GM23248 (cell line): ENCODE measurements at regions not wholly inside any gene's neighbourhood (a gene's known extent, or its start where the extent isn't known, plus 50 kb on each side); places are given as distances from the start of the nearest gene placed in this dataset.

Source experiments
- DNase-seq: peaks from one replicate; pipeline ENCODE4 v3.0.0-alpha.2; 2015
- H2AFZ ChIP-seq: fragments of 200-600 bp; sonication (generic); 2 replicates; pipeline ENCODE4 v1.6.1; 2016; ENCODE audit warnings: antibody characterized with exemption
- H3F3A ChIP-seq: fragments of 200-600 bp; sonication (generic); 2 replicates; pipeline ENCODE4 v1.6.1; 2016; ENCODE audit warnings: mild to moderate bottlenecking, antibody characterized with exemption, mixed run types; ENCODE audit not compliant: insufficient read depth
- H3K27ac ChIP-seq: fragments of 200-600 bp; sonication (generic); 2 replicates; pipeline ENCODE4 v1.5.1; 2016; ENCODE audit warnings: mild to moderate bottlenecking
- H3K27me3 ChIP-seq: fragments of 200-600 bp; sonication (generic); replicated peaks from 2 replicates; pipeline ENCODE4 v1.6.1; 2016; ENCODE audit warnings: mild to moderate bottlenecking; ENCODE audit not compliant: insufficient read depth
- H3K36me3 ChIP-seq: fragments of 200-600 bp; sonication (generic); 2 replicates; pipeline ENCODE4 v1.6.1; 2016; ENCODE audit warnings: low read depth, mild to moderate bottlenecking
- H3K4me1 ChIP-seq: fragments of 200-600 bp; sonication (generic); 2 replicates; pipeline ENCODE4 v1.6.1; 2016; ENCODE audit warnings: mild to moderate bottlenecking; ENCODE audit not compliant: insufficient read depth
- H3K4me2 ChIP-seq: fragments of 200-600 bp; sonication (generic); one replicate; pipeline ENCODE4 v1.6.1; 2016; ENCODE audit warnings: mild to moderate bottlenecking; ENCODE audit not compliant: unreplicated experiment
- H3K4me3 ChIP-seq: fragments of 200-600 bp; sonication (generic); 2 replicates; pipeline ENCODE4 v1.5.1; 2016; ENCODE audit warnings: mild to moderate bottlenecking
- H3K79me2 ChIP-seq: fragments of 200-600 bp; sonication (generic); 2 replicates; pipeline ENCODE4 v1.6.1; 2016; ENCODE audit warnings: mild to moderate bottlenecking; ENCODE audit not compliant: insufficient read depth
- H3K9ac ChIP-seq: fragments of 200-600 bp; sonication (generic); 2 replicates; pipeline ENCODE4 v1.6.1; 2016; ENCODE audit warnings: mild to moderate bottlenecking
- H3K9me2 ChIP-seq: fragments of 200-600 bp; sonication (generic); 2 replicates; pipeline ENCODE4 v1.6.1; 2016; ENCODE audit warnings: mixed run types, mild to moderate bottlenecking, moderate library complexity; ENCODE audit not compliant: insufficient read depth
- H3K9me3 ChIP-seq: fragments of 200-600 bp; sonication (generic); one replicate; pipeline ENCODE4 v1.6.1; 2017; ENCODE audit warnings: low read depth
- H4K20me1 ChIP-seq: fragments of 200-600 bp; sonication (generic); 2 replicates; pipeline ENCODE4 v1.6.0; 2016; ENCODE audit not compliant: insufficient read depth
- EZH2 ChIP-seq: fragments of 200-600 bp; sonication (generic); IDR thresholded peaks from 2 replicates; pipeline ENCODE4 v1.6.1; 2018; ENCODE audit warnings: antibody characterized with exemption, mild to moderate bottlenecking; ENCODE audit not compliant: insufficient read depth, poor library complexity, severe bottlenecking
- EZH2phosphoT487 ChIP-seq: fragments of 200-600 bp; sonication (generic); IDR thresholded peaks from 2 replicates; pipeline ENCODE4 v1.6.1; 2018; ENCODE audit warnings: antibody characterized with exemption, moderate library complexity, mild to moderate bottlenecking, low read depth; ENCODE audit not compliant: insufficient read depth
- WGBS, 2 experiments: methylation state at CpG; one replicate each; pipeline ENCODE4 v1.1.6; 2015 to 2017; ENCODE audit warnings: low lambda C conversion rate in 2 of 2, low coverage in 1 of 2; ENCODE audit errors: missing lambda C conversion rate in 2 of 2; 5-methylcytosine and 5-hydroxymethylcytosine counted together
- in situ Hi-C: fragments of 300-500 bp; cut with MboI; formaldehyde crosslinking; loops from 2 replicates; pipeline ENCODE4 v1.15.0; 2020

GRCh38 chr3:177816667-177817208, 619.5 kb upstream of the TBL1XR1 start:
- Histone ChIP-seq H3K4me3 (no peak overlapping the region), H3K4me2 (no peak overlapping the region), H3K9ac (no peak overlapping the region), H3K9me2 (no peaks in the 10 kb centered on the region), H3K79me2 (no peaks in the 10 kb centered on the region), H3K36me3 (no peaks in the 10 kb centered on the region), H4K20me1 (no peaks in the 10 kb centered on the region), H3K4me1 (peaks cover 12% of the 10 kb centered on the region), H3K27ac (no peak overlapping the region), H3F3A (0 out of 2 replicates have a peak, but pooled peaks cover 9% of the 10 kb centered on the region), H3K9me3 (no peaks in the 10 kb centered on the region), H3K27me3 (0 out of 2 replicates have a peak, but pooled peaks cover 10% of the 10 kb centered on the region), H2AFZ (peak overlapping the region; percentile 38; the same call in 1 of the 2 replicates)
- peak; percentile 55 for DNase-seq
- in situ Hi-C loops, result loop anchor here (10.0 kb wide), 1 partner anchor 508 kb away; no protein-coding TSS in a partner anchor
- 7 to 9% methylated on average over 6 of the region's 6 CpGs for WGBS, 2 experiments
- TF ChIP-seq EZH2 (no peak), EZH2phosphoT487 (no peak)

GRCh38 chr3:177817751-177818150, 620.5 kb upstream of the TBL1XR1 start:
- Histone ChIP-seq H3K4me1 (peaks cover 12% of the 10 kb centered on the region), H3F3A (0 out of 2 replicates have a peak, but pooled peaks cover 9% of the 10 kb centered on the region), H3K4me2 (no peak overlapping the region), H3K9me2 (no peaks in the 10 kb centered on the region), H3K27me3 (0 out of 2 replicates have a peak, but pooled peaks cover 14% of the 10 kb centered on the region), H3K27ac (no peak overlapping the region), H3K79me2 (no peaks in the 10 kb centered on the region), H4K20me1 (no peaks in the 10 kb centered on the region), H3K9ac (no peak overlapping the region), H3K9me3 (no peaks in the 10 kb centered on the region), H3K4me3 (no peak overlapping the region), H3K36me3 (no peaks in the 10 kb centered on the region), H2AFZ (no peak overlapping the region)
- no peak for TF ChIP-seq EZH2
- no peak for TF ChIP-seq EZH2phosphoT487
- no peak for DNase-seq
- 19 to 27% methylated on average over 2 of the region's 2 CpGs for WGBS, 2 experiments
- in situ Hi-C loops, result loop anchor here (10.0 kb wide), 1 partner anchor 507 kb away; no protein-coding TSS in a partner anchor

DNA sequence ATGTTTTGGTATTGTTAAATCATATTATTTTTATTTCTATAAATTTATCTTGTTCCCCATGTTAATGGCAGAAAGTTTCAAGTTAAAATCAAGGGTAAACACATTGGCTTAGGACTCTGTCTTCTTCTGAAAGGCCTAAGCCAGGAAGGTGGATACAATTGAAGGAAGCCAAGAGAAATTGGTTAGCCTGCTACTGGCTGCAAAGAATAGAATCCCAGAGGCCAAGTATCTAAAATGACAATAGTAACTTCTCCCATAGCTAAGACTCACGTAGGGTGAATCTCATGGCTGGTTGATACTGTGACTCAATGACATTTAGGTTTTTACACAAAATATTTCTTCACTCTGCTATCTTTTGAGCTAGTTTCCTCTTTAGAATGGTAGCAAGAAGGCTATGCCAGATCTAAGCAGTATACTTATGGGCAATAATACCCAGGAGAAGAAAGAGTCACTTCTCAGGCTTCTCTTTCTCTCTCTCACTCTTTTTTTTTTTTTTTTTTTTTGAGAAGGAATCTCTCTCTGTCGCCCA, 621.5 kb upstream of the TBL1XR1 start:
- H3K9ac ChIP-seq, result no peak overlapping the region
- H3K4me3 ChIP-seq, result no peak overlapping the region
- peaks cover 9% of the 10 kb centered on the region; the same call in 1 of the 2 replicates for H3F3A ChIP-seq
- in situ Hi-C loops, result loop anchor here (10.0 kb wide), 1 partner anchor 506 kb away; no protein-coding TSS in a partner anchor
- no peak overlapping the region for H3K4me2 ChIP-seq
- no peak overlapping the region for H2AFZ ChIP-seq
- no peaks in the 10 kb centered on the region for H3K79me2 ChIP-seq
- peaks cover 12% of the 10 kb centered on the region for H3K4me1 ChIP-seq
- no peaks in the 10 kb centered on the region for H3K9me3 ChIP-seq
- DNase-seq, result no peak
- no peaks in the 10 kb centered on the region for H3K9me2 ChIP-seq
- no peaks in the 10 kb centered on the region for H4K20me1 ChIP-seq
- H3K36me3 ChIP-seq, result no peaks in the 10 kb centered on the region
- 0 out of 2 replicates have a peak, but pooled peaks cover 17% of the 10 kb centered on the region for H3K27me3 ChIP-seq
- 89 to 100% methylated on average over 1 to 2 of the region's 2 CpGs for WGBS, 2 experiments
- H3K27ac ChIP-seq, result no peak overlapping the region
- TF ChIP-seq EZH2phosphoT487, result no peak

DNA sequence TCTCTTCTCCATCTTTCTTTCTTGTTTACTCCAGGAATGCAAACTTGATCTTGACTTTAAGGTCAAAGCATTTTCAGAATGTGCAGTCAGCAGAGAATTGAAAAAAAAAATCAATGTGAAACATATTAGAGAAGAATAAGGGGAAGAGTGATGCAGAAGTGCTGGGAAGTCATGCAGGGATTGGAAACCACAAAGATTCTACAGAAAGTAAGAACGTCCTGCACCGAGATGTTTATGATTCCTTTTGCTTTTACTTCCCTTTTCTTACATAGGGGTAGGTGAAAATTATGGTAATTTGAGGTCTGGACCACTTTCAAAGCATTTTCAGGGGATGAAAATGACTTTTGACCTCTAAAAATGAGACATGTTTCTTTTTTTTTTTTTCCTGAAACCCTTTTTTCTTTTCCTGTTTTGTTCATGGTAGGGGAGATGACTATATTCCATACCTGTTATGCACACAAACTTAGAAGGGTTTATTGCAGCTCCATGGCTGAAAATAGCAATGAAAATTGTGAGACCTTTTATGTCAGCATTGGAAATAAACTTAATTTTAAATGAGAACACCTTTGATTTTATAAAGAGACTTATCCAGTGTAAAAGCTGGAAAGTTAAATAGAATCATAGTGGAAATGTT, 623.5 kb upstream of the TBL1XR1 start:
- H3K4me2 ChIP-seq, result no peak overlapping the region
- in situ Hi-C loops, result no loop called here

More for the DNA sequence above, 623.5 kb upstream of the TBL1XR1 start:
- Histone ChIP-seq H2AFZ (no peak overlapping the region), H3K27me3 (0 out of 2 replicates have a peak, but pooled peaks cover 17% of the 10 kb centered on the region), H4K20me1 (no peaks in the 10 kb centered on the region), H3K36me3 (no peaks in the 10 kb centered on the region), H3K9me3 (no peaks in the 10 kb centered on the region), H3K4me1 (peaks cover 24% of the 10 kb centered on the region), H3F3A (peaks cover 19% of the 10 kb centered on the region; the same call in 1 of the 2 replicates), H3K79me2 (no peaks in the 10 kb centered on the region), H3K9ac (no peak overlapping the region), H3K4me3 (no peak overlapping the region), H3K9me2 (no peaks in the 10 kb centered on the region), H3K27ac (no peak overlapping the region)
- DNase-seq, result no peak
- TF ChIP-seq EZH2phosphoT487 (no peak), EZH2 (no peak)
- WGBS, 2 experiments, result 69 to 78% methylated on average over 2 of the region's 2 CpGs
